Neural cell (in vitro differentiated cells): ENCODE measurements at regions not wholly inside any gene's neighbourhood (a gene's known extent, or its start where the extent isn't known, plus 50 kb on each side); places are given as distances from the start of the nearest gene placed in this dataset.
"Not testable (repeated sequence)": the region's sequence is repeated elsewhere in the genome, so short reads cannot be mapped to it uniquely, and the experiment has no call there.

Experiments
- H2AFZ ChIP-seq: fragments of 200-600, 300-800 bp; sonication (generic), shearing (Covaris generic); 2 replicates; pipeline ENCODE4 v1.6.0; 2014; ENCODE audit warnings: low read depth, mild to moderate bottlenecking, antibody characterized with exemption, low read length, moderate library complexity
- H3F3A ChIP-seq: fragments of 200-600 bp; shearing (Covaris generic); 2 replicates; pipeline ENCODE4 v1.6.1; 2016; ENCODE audit warnings: mild to moderate bottlenecking, moderate library complexity, mixed read lengths, antibody characterized with exemption, low read length; ENCODE audit not compliant: insufficient read depth, poor library complexity, severe bottlenecking
- H3K27ac ChIP-seq: fragments of 200-600, 300-800 bp; sonication (generic), shearing (Covaris generic); 2 replicates; pipeline ENCODE4 v1.5.1; 2014; ENCODE audit warnings: mild to moderate bottlenecking, low read length, moderate library complexity
- H3K27me3 ChIP-seq: fragments of 300-800, 200-600 bp; sonication (generic), shearing (Covaris generic); 2 replicates; pipeline ENCODE4 v1.6.0; 2014; ENCODE audit warnings: mild to moderate bottlenecking, low read depth, low read length, moderate library complexity; ENCODE audit not compliant: insufficient read depth
- H3K36me3 ChIP-seq: fragments of 300-800, 200-600 bp; sonication (generic), shearing (Covaris generic); 2 replicates; pipeline ENCODE4 v1.5.1; 2014; ENCODE audit warnings: mild to moderate bottlenecking, antibody characterized with exemption, low read length, moderate library complexity; ENCODE audit not compliant: insufficient read depth
- H3K4me2 ChIP-seq: fragments of 300-800, 200-600 bp; sonication (generic), shearing (Covaris generic); 2 replicates; pipeline ENCODE4 v1.6.0; 2014; ENCODE audit warnings: mild to moderate bottlenecking, low read length
- H3K4me3 ChIP-seq: fragments of 300-800, 200-600 bp; sonication (generic), shearing (Covaris generic); 2 replicates; pipeline ENCODE4 v1.5.1; 2014; ENCODE audit warnings: mild to moderate bottlenecking, low read length, moderate library complexity
- H3K79me2 ChIP-seq: fragments of 200-600 bp; shearing (Covaris generic); replicated peaks from 2 replicates; pipeline ENCODE4 v1.6.0; 2014; ENCODE audit warnings: mild to moderate bottlenecking, low read length, moderate library complexity; ENCODE audit not compliant: insufficient read depth
- H3K9ac ChIP-seq: fragments of 300-800, 200-600 bp; sonication (generic), shearing (Covaris generic); 2 replicates; pipeline ENCODE4 v1.6.1; 2016; ENCODE audit warnings: mild to moderate bottlenecking, low read length, mixed read lengths
- H3K9me2 ChIP-seq: fragments of 200-600 bp; shearing (Covaris generic); 2 replicates; pipeline ENCODE4 v1.6.1; 2016; ENCODE audit warnings: mild to moderate bottlenecking, low read length, mixed read lengths; ENCODE audit not compliant: insufficient read depth
- H3K9me3 ChIP-seq: fragments of 200-600, 300-800 bp; sonication (generic), shearing (Covaris generic); 2 replicates; pipeline ENCODE4 v1.6.1; 2016; ENCODE audit warnings: mild to moderate bottlenecking, mixed run types, low read length, moderate library complexity, mixed read lengths
- H4K20me1 ChIP-seq: fragments of 200-600 bp; shearing (Covaris generic); 2 replicates; pipeline ENCODE4 v1.6.1; 2016; ENCODE audit warnings: mild to moderate bottlenecking, mixed run types; ENCODE audit not compliant: insufficient read depth

GRCh38 chr1:148432318-148432717 lies 50.8 kb downstream of the PPIAL4G start:
- not testable (repeated sequence) for H3K9ac ChIP-seq, H3K79me2 ChIP-seq, H3K4me2 ChIP-seq, H3K9me3 ChIP-seq, H3K4me3 ChIP-seq, H3K9me2 ChIP-seq, H3F3A ChIP-seq, H3K27ac ChIP-seq, H4K20me1 ChIP-seq, H3K36me3 ChIP-seq, H2AFZ ChIP-seq, H3K27me3 ChIP-seq

GRCh38 chr1:148429856-148430255 lies 53.2 kb downstream of the PPIAL4G start:
- H3K36me3 ChIP-seq, H2AFZ ChIP-seq, H3F3A ChIP-seq, H3K4me2 ChIP-seq, H3K79me2 ChIP-seq, H3K27ac ChIP-seq, H3K4me3 ChIP-seq, H3K27me3 ChIP-seq, H4K20me1 ChIP-seq, H3K9me3 ChIP-seq, H3K9me2 ChIP-seq, H3K9ac ChIP-seq: not testable (repeated sequence)

GRCh38 chr1:148426940-148427611 lies 56.0 kb downstream of the PPIAL4G start:
- not testable (repeated sequence) for H3K4me3 ChIP-seq, H3K27me3 ChIP-seq, H4K20me1 ChIP-seq

GRCh38 chr1:148426385-148426784 lies 56.7 kb downstream of the PPIAL4G start:
- not testable (repeated sequence) for H3K27me3 ChIP-seq

More at GRCh38 chr1:148426940-148427611, 56.0 kb downstream of the PPIAL4G start:
- not testable (repeated sequence) for H3K9me2 ChIP-seq, H3K36me3 ChIP-seq, H3K79me2 ChIP-seq, H3K9me3 ChIP-seq, H3K4me2 ChIP-seq, H2AFZ ChIP-seq, H3F3A ChIP-seq, H3K9ac ChIP-seq, H3K27ac ChIP-seq

GRCh38 chr1:148424143-148425003 lies 58.7 kb downstream of the PPIAL4G start:
- H3K9me2 ChIP-seq, H3K27me3 ChIP-seq, H4K20me1 ChIP-seq, H3K4me3 ChIP-seq, H3K27ac ChIP-seq, H3K79me2 ChIP-seq, H3K4me2 ChIP-seq, H2AFZ ChIP-seq, H3K36me3 ChIP-seq, H3K9ac ChIP-seq, H3F3A ChIP-seq, H3K9me3 ChIP-seq: not testable (repeated sequence)

More at GRCh38 chr1:148426385-148426784, 56.7 kb downstream of the PPIAL4G start:
- H3K27ac ChIP-seq, H3K9me3 ChIP-seq, H3K4me2 ChIP-seq, H3K9ac ChIP-seq, H3K36me3 ChIP-seq, H4K20me1 ChIP-seq, H2AFZ ChIP-seq, H3F3A ChIP-seq, H3K79me2 ChIP-seq, H3K9me2 ChIP-seq, H3K4me3 ChIP-seq: not testable (repeated sequence)

- H3K4me3 ChIP-seq, H3K79me2 ChIP-seq, H3K36me3 ChIP-seq, H2AFZ ChIP-seq, H3K27ac ChIP-seq, H3K9me3 ChIP-seq, H3K9ac ChIP-seq, H3K27me3 ChIP-seq, H3F3A ChIP-seq, H4K20me1 ChIP-seq, H3K4me2 ChIP-seq, H3K9me2 ChIP-seq: not testable (repeated sequence)
Observed at GRCh38 chr1:148422921-148423320, 60.2 kb downstream of the PPIAL4G start.

GRCh38 chr1:148417241-148417640 lies 65.9 kb downstream of the PPIAL4G start:
- not testable (repeated sequence) for H4K20me1 ChIP-seq, H2AFZ ChIP-seq, H3K4me2 ChIP-seq, H3K9me2 ChIP-seq, H3F3A ChIP-seq, H3K27ac ChIP-seq, H3K36me3 ChIP-seq, H3K9ac ChIP-seq, H3K4me3 ChIP-seq, H3K27me3 ChIP-seq, H3K79me2 ChIP-seq, H3K9me3 ChIP-seq

- H3K9me2 ChIP-seq, H3K4me2 ChIP-seq, H3K9ac ChIP-seq, H3F3A ChIP-seq, H3K79me2 ChIP-seq, H2AFZ ChIP-seq, H3K27me3 ChIP-seq, H3K27ac ChIP-seq, H3K9me3 ChIP-seq, H3K4me3 ChIP-seq, H4K20me1 ChIP-seq, H3K36me3 ChIP-seq: not testable (repeated sequence)
Observed at GRCh38 chr1:148413385-148413784, 69.7 kb downstream of the PPIAL4G start.
